Activated naive CD8-positive, alpha-beta T cell treated with anti-CD3 and anti-CD28 coated beads for 36 hours (primary cell): ENCODE measurements at regions not wholly inside any gene's neighbourhood (a gene's known extent, or its start where the extent isn't known, plus 50 kb on each side); places are given as distances from the start of the nearest gene placed in this dataset.
"Not testable (repeated sequence)": the region's sequence is repeated elsewhere in the genome, so short reads cannot be mapped to it uniquely, and the experiment has no call there.

ENCODE experiments used
- DNase-seq: peaks from one replicate; pipeline ENCODE4 v3.0.0; 2021
- H3K27ac Mint-ChIP-seq: one replicate; pipeline ENCODE4 v1.8.0; 2022; ENCODE audit warnings: mild to moderate bottlenecking, moderate library complexity, mixed read lengths
- H3K27me3 Mint-ChIP-seq: one replicate; pipeline ENCODE4 v1.8.0; 2022; ENCODE audit warnings: mild to moderate bottlenecking, mixed read lengths
- H3K36me3 Mint-ChIP-seq: one replicate; pipeline ENCODE4 v1.8.0; 2021; ENCODE audit warnings: mild to moderate bottlenecking, mixed read lengths
- H3K4me1 Mint-ChIP-seq: one replicate; pipeline ENCODE4 v1.8.0; 2021; ENCODE audit warnings: mixed read lengths
- H3K4me3 Mint-ChIP-seq: one replicate; pipeline ENCODE4 v1.8.0; 2022; ENCODE audit warnings: mild to moderate bottlenecking, moderate library complexity, mixed read lengths
- H3K9me3 Mint-ChIP-seq: one replicate; pipeline ENCODE4 v1.8.0; 2022; ENCODE audit warnings: mixed read lengths

GRCh38 chr2:87414331-87414730, 333.6 kb upstream of the PLGLB2 start:
- not testable (repeated sequence) for H3K27ac Mint-ChIP-seq, H3K27me3 Mint-ChIP-seq, H3K9me3 Mint-ChIP-seq, DNase-seq, H3K4me3 Mint-ChIP-seq, H3K36me3 Mint-ChIP-seq, H3K4me1 Mint-ChIP-seq

- not testable (repeated sequence) for H3K4me3 Mint-ChIP-seq, H3K27me3 Mint-ChIP-seq, H3K36me3 Mint-ChIP-seq, H3K9me3 Mint-ChIP-seq, DNase-seq, H3K4me1 Mint-ChIP-seq, H3K27ac Mint-ChIP-seq
These were observed 332.9 kb upstream of the PLGLB2 start for GRCh38 chr2:87414795-87415570.

GRCh38 chr2:87415586-87416265, 332.2 kb upstream of the PLGLB2 start:
- not testable (repeated sequence) for H3K27ac Mint-ChIP-seq, H3K9me3 Mint-ChIP-seq, DNase-seq, H3K36me3 Mint-ChIP-seq, H3K27me3 Mint-ChIP-seq, H3K4me1 Mint-ChIP-seq, H3K4me3 Mint-ChIP-seq

GRCh38 chr2:87416266-87416592, 331.7 kb upstream of the PLGLB2 start:
- not testable (repeated sequence) for H3K4me1 Mint-ChIP-seq, H3K27me3 Mint-ChIP-seq, H3K36me3 Mint-ChIP-seq, H3K27ac Mint-ChIP-seq, H3K4me3 Mint-ChIP-seq, H3K9me3 Mint-ChIP-seq, DNase-seq

GRCh38 chr2:87417147-87417546, 330.7 kb upstream of the PLGLB2 start:
- not testable (repeated sequence) for H3K4me1 Mint-ChIP-seq, H3K27ac Mint-ChIP-seq, H3K4me3 Mint-ChIP-seq, H3K36me3 Mint-ChIP-seq, DNase-seq, H3K9me3 Mint-ChIP-seq, H3K27me3 Mint-ChIP-seq

- H3K4me3 Mint-ChIP-seq, H3K36me3 Mint-ChIP-seq, H3K4me1 Mint-ChIP-seq, H3K27me3 Mint-ChIP-seq, H3K9me3 Mint-ChIP-seq, H3K27ac Mint-ChIP-seq, DNase-seq: not testable (repeated sequence)
These were observed 329.9 kb upstream of the PLGLB2 start for GRCh38 chr2:87417742-87418567.

GRCh38 chr2:87418823-87419822, 328.8 kb upstream of the PLGLB2 start:
- not testable (repeated sequence) for H3K9me3 Mint-ChIP-seq, H3K27ac Mint-ChIP-seq, H3K4me1 Mint-ChIP-seq, H3K4me3 Mint-ChIP-seq, H3K27me3 Mint-ChIP-seq, DNase-seq, H3K36me3 Mint-ChIP-seq

GRCh38 chr2:87419980-87420379, 327.9 kb upstream of the PLGLB2 start:
- H3K9me3 Mint-ChIP-seq, H3K4me1 Mint-ChIP-seq, DNase-seq, H3K36me3 Mint-ChIP-seq, H3K4me3 Mint-ChIP-seq, H3K27ac Mint-ChIP-seq, H3K27me3 Mint-ChIP-seq: not testable (repeated sequence)

- not testable (repeated sequence) for DNase-seq, H3K4me3 Mint-ChIP-seq, H3K36me3 Mint-ChIP-seq, H3K27ac Mint-ChIP-seq, H3K4me1 Mint-ChIP-seq, H3K9me3 Mint-ChIP-seq, H3K27me3 Mint-ChIP-seq
These were observed 326.9 kb upstream of the PLGLB2 start for GRCh38 chr2:87420954-87421353.

- not testable (repeated sequence) for H3K4me1 Mint-ChIP-seq, H3K9me3 Mint-ChIP-seq, H3K27ac Mint-ChIP-seq, H3K4me3 Mint-ChIP-seq, H3K36me3 Mint-ChIP-seq, H3K27me3 Mint-ChIP-seq, DNase-seq
These were observed 323.8 kb upstream of the PLGLB2 start for GRCh38 chr2:87423796-87424762.

GRCh38 chr2:87424763-87425154, 323.1 kb upstream of the PLGLB2 start:
- not testable (repeated sequence) for H3K9me3 Mint-ChIP-seq, H3K36me3 Mint-ChIP-seq, H3K4me3 Mint-ChIP-seq, H3K27me3 Mint-ChIP-seq, H3K27ac Mint-ChIP-seq, H3K4me1 Mint-ChIP-seq, DNase-seq

- DNase-seq, H3K27ac Mint-ChIP-seq, H3K36me3 Mint-ChIP-seq, H3K4me1 Mint-ChIP-seq, H3K27me3 Mint-ChIP-seq, H3K9me3 Mint-ChIP-seq, H3K4me3 Mint-ChIP-seq: not testable (repeated sequence)
These were observed 322.7 kb upstream of the PLGLB2 start for GRCh38 chr2:87425191-87425590.

- H3K27ac Mint-ChIP-seq, H3K4me3 Mint-ChIP-seq, H3K36me3 Mint-ChIP-seq: not testable (repeated sequence)
These were observed 322.2 kb upstream of the PLGLB2 start for GRCh38 chr2:87425717-87426116.

More at GRCh38 chr2:87425717-87426116, 322.2 kb upstream of the PLGLB2 start:
- not testable (repeated sequence) for H3K27me3 Mint-ChIP-seq, H3K4me1 Mint-ChIP-seq, DNase-seq, H3K9me3 Mint-ChIP-seq
